Cardiac muscle cell (in vitro differentiated cells and primary cell): ENCODE measurements at regions not wholly inside any gene's neighbourhood (a gene's known extent, or its start where the extent isn't known, plus 50 kb on each side); places are given as distances from the start of the nearest gene placed in this dataset.
A peak's percentile ranks its signal among the peaks of the same experiment; 100 is the strongest.
"Not testable (repeated sequence)": the region's sequence is repeated elsewhere in the genome, so short reads cannot be mapped to it uniquely, and the experiment has no call there.

Experiments used
- DNase-seq, 2 donors: peaks; one replicate each; pipeline versions ENCODE4 v3.0.0 to v3.0.0-alpha.2; 2010 to 2017; ENCODE audit warnings: low read depth in 1 of 2, low spot score in 1 of 2
- H3K27ac ChIP-seq: fragments of 200-600 bp; sonication (generic); 2 replicates; pipeline ENCODE4 v1.5.1; 2016
- H3K27me3 ChIP-seq: fragments of 200-600 bp; sonication (generic); 2 replicates; pipeline ENCODE4 v1.6.0; 2016; ENCODE audit warnings: control low read depth
- H3K36me3 ChIP-seq: fragments of 200-600 bp; sonication (generic); 2 replicates; pipeline ENCODE4 v1.5.1; 2016; ENCODE audit warnings: control low read depth
- H3K4me1 ChIP-seq: fragments of 200-600 bp; sonication (generic); 2 replicates; pipeline ENCODE4 v1.8.1; 2017; ENCODE audit warnings: low read depth, mild to moderate bottlenecking, mixed run types
- H3K4me3 ChIP-seq: fragments of 200-600 bp; sonication (generic); 2 replicates; pipeline ENCODE4 v1.5.1; 2016; ENCODE audit warnings: mild to moderate bottlenecking
- H3K9me3 ChIP-seq: fragments of 200-600 bp; sonication (generic); 2 replicates; pipeline ENCODE4 v1.5.1; 2017; ENCODE audit warnings: low read depth, mild to moderate bottlenecking, control low read depth
- TF ChIP-seq, protein P1 (sequence below): IDR thresholded peaks from 2 replicates; pipeline ENCODE4 v1.5.1; 2012; ENCODE audit warnings: low read depth, mild to moderate bottlenecking, low read length

- H3K9me3 ChIP-seq = no peaks in the 10 kb centered on the region
- peak; percentile 6 to 72 for DNase-seq
- TF ChIP-seq, protein P1, sequence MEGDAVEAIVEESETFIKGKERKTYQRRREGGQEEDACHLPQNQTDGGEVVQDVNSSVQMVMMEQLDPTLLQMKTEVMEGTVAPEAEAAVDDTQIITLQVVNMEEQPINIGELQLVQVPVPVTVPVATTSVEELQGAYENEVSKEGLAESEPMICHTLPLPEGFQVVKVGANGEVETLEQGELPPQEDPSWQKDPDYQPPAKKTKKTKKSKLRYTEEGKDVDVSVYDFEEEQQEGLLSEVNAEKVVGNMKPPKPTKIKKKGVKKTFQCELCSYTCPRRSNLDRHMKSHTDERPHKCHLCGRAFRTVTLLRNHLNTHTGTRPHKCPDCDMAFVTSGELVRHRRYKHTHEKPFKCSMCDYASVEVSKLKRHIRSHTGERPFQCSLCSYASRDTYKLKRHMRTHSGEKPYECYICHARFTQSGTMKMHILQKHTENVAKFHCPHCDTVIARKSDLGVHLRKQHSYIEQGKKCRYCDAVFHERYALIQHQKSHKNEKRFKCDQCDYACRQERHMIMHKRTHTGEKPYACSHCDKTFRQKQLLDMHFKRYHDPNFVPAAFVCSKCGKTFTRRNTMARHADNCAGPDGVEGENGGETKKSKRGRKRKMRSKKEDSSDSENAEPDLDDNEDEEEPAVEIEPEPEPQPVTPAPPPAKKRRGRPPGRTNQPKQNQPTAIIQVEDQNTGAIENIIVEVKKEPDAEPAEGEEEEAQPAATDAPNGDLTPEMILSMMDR = no peak
- no peaks in the 10 kb centered on the region for H3K27me3 ChIP-seq
- no peaks in the 10 kb centered on the region for H3K36me3 ChIP-seq
- peak overlapping the region; percentile 6 for H3K4me3 ChIP-seq
- peaks cover 24% of the 10 kb centered on the region for H3K4me1 ChIP-seq
- H3K27ac ChIP-seq = peak overlapping the region; percentile 95
Measured at GRCh38 chr3:110625201-110625747, 446.3 kb upstream of the NECTIN3 start.

GRCh38 chr3:110626652-110627111 is 444.9 kb upstream of the NECTIN3 start:
- peak overlapping the region; percentile 95 for H3K27ac ChIP-seq
- H3K4me3 ChIP-seq, H3K27me3 ChIP-seq, H3K36me3 ChIP-seq, DNase-seq, H3K9me3 ChIP-seq: not testable (repeated sequence)
- peaks cover 24% of the 10 kb centered on the region for H3K4me1 ChIP-seq

GRCh38 chr3:110628650-110629301 is 442.8 kb upstream of the NECTIN3 start:
- TF ChIP-seq, protein P1 = no peak
- Histone ChIP-seq H3K27me3 (no peaks in the 10 kb centered on the region), H3K27ac (no peak overlapping the region), H3K4me3 (no peak overlapping the region), H3K36me3 (no peaks in the 10 kb centered on the region), H3K9me3 (no peaks in the 10 kb centered on the region), H3K4me1 (peaks cover 20% of the 10 kb centered on the region)
- DNase-seq = no peak

GRCh38 chr3:110629917-110630316 is 441.7 kb upstream of the NECTIN3 start:
- Histone ChIP-seq H3K4me1 (peaks cover 9% of the 10 kb centered on the region), H3K27me3 (no peaks in the 10 kb centered on the region), H3K36me3 (no peaks in the 10 kb centered on the region), H3K27ac (no peak overlapping the region), H3K9me3 (no peaks in the 10 kb centered on the region), H3K4me3 (no peak overlapping the region)
- no peak for DNase-seq
- TF ChIP-seq, protein P1 = no peak

GRCh38 chr3:110644203-110644602 is 427.4 kb upstream of the NECTIN3 start:
- no peaks in the 10 kb centered on the region for H3K27me3 ChIP-seq
- H3K4me3 ChIP-seq = no peak overlapping the region
- no peaks in the 10 kb centered on the region for H3K36me3 ChIP-seq
- H3K27ac ChIP-seq = no peak overlapping the region
- TF ChIP-seq, protein P1 = no peak
- peaks cover 13% of the 10 kb centered on the region for H3K4me1 ChIP-seq
- no peak for DNase-seq
- no peaks in the 10 kb centered on the region for H3K9me3 ChIP-seq

DNA sequence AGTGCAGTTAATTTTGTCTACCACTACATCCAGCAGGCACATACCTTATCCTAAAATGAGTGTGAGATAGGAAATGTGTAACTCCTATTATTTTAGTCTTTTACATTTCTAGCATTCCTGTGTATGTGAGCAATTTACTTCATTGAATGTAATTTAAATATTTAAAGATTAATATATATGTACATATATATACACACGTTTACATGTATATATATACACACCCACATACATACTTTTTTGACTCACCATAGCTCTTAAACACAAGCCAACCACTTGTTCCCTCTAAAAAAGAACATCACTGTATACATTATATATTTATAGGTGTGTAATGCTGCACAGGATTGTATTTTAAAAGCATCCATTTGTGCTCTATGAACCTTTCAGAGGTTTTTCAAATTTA is 425.6 kb upstream of the NECTIN3 start:
- no peak overlapping the region for H3K4me3 ChIP-seq
- H3K27ac ChIP-seq = no peak overlapping the region
- H3K27me3 ChIP-seq = no peaks in the 10 kb centered on the region
- peaks cover 13% of the 10 kb centered on the region for H3K4me1 ChIP-seq
- no peaks in the 10 kb centered on the region for H3K9me3 ChIP-seq
- TF ChIP-seq, protein P1 = no peak
- no peaks in the 10 kb centered on the region for H3K36me3 ChIP-seq
- DNase-seq = no peak
